Femur (tissue), 1 donor: ENCODE measurements at regions not wholly inside any gene's neighbourhood (a gene's known extent, or its start where the extent isn't known, plus 50 kb on each side); places are given as distances from the start of the nearest gene placed in this dataset.
A peak's percentile ranks its signal among the peaks of the same experiment; 100 is the strongest.
"Not testable (repeated sequence)": the region's sequence is repeated elsewhere in the genome, so short reads cannot be mapped to it uniquely, and the experiment has no call there.

Experiments used
- DNase-seq: peaks from one replicate; pipeline ENCODE4 v3.0.0-alpha.2; 2017

DNA sequence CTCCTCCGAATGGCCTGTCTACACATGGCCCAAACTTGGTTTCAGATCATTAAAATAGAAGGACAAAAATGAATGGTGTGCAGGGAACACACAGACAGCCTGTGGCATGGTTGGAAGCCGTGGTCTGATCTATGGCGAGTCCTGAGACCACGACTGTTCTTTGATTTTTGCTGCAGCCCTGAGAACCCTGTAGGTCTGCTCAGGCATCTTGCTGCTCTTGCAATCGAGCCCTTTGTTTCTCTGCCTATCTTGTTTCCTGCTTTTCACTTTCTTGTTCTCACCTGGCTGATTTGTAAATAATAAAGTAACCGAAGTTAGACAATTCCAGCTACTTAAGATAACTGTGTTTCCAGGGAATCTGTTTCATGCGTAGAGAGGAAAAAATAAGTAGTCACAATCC is 54.1 kb upstream of the NBPF9 start:
- DNase-seq, result not testable (repeated sequence)

DNA sequence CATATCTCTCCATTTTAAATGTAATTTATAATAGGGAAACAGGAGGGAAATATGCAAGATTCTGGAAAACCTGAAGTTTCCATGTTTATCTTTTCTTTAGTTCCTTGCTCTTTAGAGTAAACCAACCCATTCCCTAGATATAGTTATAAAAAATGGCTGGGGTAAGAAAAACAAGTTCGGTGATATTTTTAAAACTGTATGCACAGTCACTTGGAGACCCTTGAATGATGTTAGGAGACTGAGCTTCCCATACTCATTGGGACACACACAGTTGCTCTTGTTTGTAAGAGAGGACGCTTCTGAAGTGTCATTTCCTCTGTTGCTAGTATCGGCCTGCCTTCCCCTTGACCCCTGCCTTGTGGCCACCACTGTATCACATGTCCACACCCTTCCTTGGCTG is 55.0 kb upstream of the NBPF9 start:
- not testable (repeated sequence) for DNase-seq

DNA sequence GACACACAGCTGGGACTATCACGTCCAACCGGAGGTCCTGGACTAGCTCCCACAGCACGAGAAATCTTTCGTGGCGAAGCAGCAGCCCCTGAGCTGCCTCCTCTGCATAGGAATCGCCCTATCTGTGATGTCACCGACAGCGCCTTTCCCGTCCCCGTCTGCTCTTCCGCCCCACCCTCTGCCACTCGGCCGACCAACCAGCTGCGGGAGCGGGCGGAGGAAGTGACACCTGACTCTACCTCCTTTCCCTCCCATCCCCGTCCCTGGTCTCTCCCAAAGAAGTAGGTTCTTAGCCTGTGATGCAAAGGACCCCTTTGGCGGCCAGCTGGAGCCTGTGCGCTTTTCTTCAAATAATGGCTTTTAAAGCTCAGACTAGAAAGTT is 59.7 kb upstream of the NBPF9 start:
- DNase-seq, result not testable (repeated sequence)

DNA sequence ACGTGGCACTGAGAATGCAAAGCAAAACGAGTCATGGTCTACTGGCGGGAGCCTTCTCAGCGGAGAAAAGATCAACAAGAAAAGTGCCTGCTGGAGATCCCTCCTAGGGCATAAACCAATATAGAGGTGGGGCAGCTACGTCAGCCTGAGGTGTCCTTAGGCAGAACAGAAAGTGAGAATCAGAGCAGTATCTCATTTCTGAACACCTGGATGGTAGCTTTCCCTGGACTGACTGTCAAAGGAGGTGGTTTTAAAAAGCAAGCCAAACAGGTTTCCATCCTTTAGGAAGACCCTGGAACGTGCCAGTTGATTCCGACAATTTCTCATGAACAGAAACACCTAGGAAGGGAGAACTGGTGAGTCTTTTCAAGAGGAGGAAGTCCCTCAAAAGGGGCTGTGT is 71.4 kb upstream of the NBPF9 start:
- not testable (repeated sequence) for DNase-seq

DNA sequence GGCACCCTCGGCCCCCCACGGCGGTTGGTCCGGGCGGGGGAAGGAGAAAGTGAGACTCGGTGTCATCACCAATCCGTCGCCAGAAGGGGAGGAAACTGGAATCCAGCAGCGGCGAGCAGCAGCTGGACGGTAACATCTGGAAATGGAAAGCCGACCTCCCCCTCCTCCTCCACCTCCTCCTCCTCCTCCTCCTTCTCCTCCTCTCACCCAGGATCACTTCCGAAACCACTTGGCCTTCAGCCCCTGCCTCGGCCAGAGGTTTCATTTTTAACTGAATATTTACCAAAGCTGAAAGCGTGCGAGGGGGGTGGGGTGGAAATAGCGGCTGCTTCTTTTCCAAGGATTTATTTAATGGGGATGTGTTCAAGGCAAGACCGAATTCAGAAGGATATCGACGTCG is 72.5 kb upstream of the NBPF9 start:
- DNase-seq, result not testable (repeated sequence)

DNA sequence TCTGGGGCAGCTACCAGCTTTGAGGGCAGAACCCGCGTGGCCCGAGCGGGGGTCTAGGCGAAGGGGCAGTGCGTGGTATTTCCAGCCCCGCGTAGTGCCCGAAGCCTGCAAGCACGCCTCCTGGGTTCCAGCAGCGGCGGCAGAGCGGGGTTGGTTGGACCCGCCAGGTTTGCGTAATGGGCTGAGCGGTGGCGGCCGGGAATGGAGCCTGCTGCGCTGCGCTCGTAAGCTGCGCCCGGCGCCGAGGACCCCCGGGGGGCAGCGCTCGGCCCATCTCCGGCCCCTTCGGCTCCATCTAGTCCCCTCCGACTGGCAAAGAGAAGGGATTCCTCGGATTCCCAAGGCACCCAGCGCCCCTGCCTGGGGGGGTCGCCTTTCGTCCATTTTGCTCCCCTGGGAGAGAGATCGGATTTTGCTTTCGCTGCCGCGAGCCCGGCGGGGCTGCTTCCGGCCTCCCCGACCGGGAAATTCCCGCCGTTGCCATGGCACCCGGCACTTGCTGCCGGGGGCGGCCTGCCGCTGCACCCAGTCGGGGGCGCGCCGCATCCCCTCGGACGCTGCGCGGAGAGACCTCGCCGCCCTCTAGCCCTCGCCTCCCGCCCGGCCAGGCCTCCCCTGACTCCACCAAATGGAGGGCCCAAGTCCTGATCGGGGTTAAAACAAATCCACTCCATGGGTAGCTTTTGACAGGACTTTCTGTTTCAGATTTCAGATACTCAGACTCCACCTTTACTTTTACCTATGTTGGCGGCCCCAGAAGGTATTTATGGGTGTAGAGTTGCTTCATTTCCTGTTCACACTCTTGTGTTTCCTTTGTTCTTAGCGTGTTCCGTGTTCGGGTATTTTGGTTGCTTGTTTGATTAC is 73.3 kb upstream of the NBPF9 start:
- peak; percentile 53 for DNase-seq

DNA sequence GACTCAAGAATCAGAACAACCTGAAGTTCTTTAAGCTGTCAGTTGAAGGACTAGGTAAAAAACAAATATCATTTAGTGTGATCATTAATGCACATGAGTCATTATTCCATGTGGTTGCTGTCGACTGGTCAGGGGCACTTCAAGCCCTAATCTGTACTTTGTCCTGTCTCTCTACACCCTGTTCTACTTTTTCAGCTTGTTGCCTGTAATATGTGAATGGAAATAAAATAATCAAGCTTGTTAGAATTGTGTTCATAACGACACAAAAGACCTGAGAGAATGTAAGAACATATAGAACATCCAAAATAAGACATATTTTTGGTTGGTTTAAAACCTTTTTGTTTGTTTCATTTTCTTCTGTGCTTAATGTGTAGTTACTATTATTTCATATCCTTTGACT is 87.4 kb upstream of the NBPF9 start:
- DNase-seq, result not testable (repeated sequence)

DNA sequence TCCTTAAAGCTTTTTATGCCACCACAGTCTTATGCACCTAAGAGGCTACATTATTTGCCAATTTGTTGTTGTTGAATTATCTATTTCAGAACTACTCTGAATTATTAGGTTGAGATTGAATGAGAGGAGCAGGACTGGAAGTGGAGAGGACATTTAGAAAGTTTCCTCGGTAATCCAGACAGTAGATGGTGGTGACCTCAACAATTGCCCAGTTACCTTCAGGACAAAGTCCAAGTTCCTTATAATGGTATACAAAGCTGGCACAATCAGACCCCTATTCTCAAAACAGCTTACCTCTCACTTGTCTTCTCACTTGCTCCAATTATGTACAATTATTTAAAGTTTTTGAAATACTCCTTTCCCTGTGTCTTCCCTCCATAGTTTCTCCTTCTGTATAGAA is 93.3 kb upstream of the NBPF9 start:
- not testable (repeated sequence) for DNase-seq

DNA sequence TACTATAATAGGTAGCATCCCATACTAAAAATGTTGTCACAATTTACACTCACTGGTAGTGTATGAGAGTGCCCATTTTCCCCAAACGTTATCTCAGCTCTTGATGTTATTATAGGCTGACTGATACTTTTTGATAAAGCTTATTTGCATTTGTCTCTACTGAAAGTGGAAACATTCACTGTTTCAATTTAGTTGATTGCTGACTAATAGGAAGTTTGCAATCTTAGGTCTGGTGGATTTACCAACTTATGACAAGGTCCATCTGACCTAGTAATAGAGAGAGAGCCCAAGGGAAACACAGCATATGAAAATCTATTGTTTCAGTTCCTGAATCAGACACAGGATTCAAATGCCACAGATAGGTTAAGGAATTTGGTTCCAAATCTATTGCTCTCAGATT is 97.2 kb upstream of the NBPF9 start:
- not testable (repeated sequence) for DNase-seq

DNA sequence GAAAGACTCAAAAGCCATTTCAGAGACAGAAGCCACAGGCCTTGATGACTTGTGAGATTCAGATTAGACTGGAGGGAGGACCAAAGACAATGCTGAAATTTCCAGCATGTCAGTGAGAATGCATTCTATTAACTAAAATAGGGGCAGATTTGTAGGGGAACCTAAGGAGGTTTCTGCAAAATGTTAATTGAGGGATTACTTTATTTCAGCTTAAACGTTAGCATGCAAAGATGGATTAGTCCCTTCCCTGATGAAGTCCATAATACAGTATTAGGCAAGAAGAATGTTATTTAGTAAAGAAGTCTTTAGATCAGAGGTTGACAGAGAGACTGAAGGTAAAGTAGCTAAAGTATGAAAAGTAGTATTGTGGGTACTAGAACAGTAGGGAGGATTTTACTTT is 98.9 kb upstream of the NBPF9 start:
- not testable (repeated sequence) for DNase-seq

DNA sequence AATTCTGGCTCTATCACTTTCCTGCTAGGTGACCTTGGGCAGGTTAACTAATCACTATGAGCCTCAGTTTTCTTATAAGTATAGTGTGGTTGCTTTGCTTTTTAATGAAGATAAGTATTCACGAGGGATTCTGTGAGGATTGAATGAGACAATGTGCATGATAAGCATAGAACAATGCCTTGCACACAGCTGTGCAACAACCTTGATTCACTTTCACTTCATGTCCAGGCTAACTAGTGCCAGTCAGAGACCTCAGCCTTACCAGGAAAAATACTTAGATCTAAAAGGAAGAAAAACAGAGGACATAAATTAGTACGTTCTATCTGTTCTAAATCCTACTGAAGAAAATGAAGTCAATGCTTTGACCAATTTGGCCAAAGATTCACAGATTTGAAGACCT is 101.0 kb upstream of the NBPF9 start:
- not testable (repeated sequence) for DNase-seq

DNA sequence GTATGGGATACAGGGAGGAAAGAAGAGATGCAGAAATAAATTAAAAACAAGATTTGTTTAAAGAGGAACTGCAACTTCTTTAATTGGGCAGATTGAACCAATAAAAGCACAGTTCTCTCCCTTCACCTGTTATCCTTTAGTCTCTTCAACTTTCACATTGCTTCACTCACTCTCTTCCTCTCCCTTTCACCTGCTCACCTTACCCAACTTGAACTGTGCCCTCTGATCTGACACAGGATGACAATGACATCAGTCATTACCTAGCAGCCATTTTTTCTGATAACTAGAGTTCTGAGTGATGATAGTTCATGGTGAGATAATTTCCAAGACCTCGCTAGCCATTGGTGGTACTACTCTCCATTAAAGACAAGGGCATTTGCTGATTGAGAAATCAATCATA is 105.5 kb upstream of the NBPF9 start:
- DNase-seq, result not testable (repeated sequence)

DNA sequence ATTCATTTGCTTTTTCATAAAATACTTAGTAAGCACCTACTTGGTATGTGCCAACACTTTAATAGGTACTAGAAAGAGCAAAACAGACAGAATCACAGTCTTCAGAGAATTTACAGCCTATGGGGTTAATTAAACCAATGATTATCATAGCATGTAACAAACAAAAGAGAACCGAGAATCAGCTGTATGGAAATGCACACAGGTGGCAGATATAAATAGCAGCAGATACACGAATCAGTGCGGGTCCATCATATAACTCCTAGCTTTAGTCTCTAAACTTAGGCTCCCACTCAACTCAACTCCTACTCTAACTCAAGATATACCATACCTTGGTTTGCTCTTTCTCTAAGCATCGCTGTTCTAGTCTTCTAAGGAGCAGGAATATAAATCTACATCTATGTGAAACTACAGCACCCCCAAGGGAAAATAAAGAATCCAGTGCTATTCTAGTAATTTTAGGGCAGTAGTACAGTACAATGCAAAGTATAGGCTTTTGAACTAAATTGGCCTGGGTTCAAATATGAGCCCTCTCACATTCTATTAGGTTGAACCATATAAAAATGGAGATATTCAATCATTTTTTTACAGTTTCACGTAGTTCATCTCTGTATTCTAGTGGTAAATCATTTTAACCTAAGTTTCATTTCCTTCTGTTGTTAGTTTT is 108.5 kb upstream of the NBPF9 start:
- DNase-seq, result not testable (repeated sequence)

DNA sequence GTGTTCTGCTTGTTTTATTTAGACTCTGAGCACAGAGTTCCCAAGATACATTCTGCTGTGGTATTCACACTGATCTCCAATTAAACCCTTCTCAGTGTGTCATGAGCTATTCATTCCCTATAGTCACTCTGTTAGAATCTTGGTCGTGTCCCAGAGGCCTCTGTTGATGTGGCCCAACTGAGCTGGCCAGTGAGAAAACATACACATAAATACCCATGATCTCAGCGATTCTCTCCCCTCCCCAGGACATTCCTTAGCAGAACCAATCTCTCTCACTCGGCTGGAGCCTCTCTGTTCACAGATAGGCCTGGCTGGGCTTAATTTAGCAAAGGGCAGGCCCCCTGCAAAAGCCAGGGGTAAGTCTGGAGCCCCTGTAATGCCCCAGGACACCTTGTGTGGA is 109.6 kb upstream of the NBPF9 start:
- not testable (repeated sequence) for DNase-seq

DNA sequence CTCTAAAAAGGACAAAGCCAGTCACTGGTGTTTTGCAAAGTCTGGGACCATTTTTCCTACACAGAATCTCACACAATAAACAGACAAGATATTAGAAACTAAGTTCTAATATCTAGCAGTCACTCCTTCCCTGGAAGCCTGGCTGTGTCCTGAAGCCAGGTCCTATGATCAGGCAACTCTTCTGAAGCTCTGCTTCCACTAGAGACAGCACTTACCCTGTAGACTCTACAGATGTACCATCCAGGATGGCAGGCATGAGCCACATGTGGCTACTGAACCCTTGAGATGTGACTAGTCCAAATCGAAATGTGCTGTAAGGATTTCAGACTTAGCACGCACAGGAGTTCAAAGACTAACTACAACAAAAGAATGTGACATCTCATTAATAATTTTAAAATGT is 110.3 kb upstream of the NBPF9 start:
- not testable (repeated sequence) for DNase-seq

DNA sequence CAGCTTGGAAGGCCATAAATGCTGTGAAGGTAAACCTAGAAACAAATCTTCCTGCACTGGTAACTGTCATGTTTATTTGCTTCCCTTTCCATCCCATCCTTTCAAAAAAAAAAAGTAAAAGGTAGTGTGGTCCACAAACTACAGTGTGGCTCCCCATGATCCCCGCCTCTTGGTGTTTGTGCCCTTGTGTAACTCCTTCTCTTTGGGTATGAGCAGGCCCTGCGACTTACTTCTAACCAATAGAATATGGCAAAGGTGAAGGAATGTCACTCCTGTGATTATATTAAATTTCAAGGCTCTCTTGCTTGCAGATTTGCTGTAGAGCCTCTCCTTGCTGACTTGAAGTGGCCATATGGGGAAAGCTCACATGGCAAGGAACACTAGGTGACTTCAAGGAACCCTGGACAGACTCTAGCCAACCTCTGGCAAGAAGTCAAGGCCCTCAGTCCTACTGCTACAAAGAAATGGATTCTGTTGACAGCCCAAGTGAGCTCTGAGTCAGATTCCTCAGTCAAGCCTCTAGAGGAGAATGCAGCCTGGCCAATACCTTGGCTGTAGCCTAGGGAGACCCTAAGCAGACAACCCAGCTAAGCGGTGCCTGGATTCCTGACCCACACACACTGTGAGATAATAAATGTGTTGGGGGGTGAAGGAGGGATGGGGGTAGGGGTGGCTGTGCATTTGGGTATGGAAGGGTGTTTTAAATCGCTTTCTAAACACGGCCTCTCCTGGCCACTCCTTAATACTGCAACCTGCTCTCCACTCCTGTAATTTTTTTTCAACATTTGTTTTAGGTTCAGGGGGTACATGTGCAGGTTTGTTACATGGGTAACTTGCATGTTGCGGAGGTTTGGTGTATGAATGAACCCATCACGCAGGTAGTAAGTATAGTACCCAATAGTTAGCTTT is 115.0 kb upstream of the NBPF9 start:
- not testable (repeated sequence) for DNase-seq

DNA sequence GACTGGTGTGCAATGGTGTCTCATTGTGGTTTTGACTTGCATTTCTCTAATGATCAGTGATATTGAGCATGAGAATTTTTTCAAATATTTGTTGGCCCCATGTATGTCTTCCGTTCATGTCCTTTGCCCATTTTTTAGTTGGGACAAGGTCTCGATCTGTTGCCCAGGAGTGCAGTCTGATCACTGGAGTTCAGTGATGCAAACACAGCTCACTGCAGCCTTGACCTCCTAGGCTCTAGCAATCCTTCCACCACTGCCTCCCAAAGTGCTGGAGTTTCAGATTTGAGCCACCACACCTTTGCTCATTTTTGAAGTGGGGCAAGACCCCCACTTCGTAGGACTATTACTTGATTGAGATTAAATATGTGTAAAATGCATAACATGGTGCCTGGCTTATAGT is 116.2 kb upstream of the NBPF9 start:
- DNase-seq, result not testable (repeated sequence)

DNA sequence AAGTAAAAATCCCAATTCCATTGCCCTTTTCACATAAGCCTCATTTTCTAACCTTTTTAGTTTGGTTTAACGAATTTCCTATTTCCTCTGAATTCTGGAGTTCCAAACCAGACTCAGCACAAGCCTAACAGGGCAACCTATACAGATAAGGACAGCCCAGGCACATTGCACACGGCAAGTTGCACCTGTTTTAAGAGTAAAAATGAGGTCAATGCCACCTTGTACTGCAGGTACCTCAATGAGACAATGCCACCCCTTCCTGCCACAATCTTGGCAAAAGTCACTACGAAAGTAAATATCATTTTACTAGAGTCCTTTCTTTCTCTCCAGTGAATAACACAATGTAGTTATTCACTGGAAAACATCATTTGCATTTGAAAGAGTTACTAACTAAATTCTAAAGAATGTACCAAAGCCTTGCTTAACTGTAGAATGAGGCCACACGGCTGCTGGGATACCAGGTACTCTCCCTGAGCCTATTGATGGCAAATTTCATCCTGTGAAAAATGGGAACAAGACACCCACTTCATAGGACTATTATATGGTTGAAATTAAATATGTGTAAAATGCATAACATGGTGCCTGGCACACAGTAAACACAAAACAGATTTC is 117.2 kb upstream of the NBPF9 start:
- DNase-seq, result not testable (repeated sequence)

DNA sequence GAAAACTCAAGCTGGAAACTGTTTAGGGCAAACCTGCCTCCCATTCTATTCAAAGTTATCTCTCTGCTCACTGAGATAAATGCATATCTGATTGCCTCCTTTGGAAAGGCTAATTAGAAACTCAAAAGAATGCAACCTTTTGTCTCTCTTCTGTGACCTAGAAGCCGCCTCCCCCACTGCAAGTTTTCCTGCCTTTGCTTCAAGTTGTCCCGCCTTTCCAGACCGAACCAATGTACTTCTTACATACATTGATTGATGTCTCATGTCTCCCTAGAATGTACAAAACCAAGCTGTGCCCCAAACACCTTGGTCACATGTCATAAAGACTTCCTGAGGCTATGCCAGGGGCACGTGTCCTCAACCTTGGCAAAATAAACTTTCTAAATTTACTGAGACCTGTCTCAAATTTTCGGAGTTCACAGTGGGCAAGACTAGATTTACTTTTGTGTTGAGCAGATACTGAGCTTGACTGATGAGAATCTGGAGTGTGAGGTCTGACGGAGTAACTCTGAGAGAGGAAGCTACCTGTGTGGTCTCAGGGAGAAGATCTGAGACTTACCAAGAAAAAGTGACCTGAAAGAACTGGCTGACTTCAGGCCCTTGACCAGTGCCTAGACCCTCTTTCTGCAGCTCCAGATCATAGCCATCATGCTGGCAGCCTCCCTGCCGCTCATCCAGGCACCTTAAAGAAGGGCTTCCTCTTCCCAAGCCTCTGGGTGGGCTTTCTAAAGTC is 124.7 kb upstream of the NBPF9 start:
- not testable (repeated sequence) for DNase-seq

DNA sequence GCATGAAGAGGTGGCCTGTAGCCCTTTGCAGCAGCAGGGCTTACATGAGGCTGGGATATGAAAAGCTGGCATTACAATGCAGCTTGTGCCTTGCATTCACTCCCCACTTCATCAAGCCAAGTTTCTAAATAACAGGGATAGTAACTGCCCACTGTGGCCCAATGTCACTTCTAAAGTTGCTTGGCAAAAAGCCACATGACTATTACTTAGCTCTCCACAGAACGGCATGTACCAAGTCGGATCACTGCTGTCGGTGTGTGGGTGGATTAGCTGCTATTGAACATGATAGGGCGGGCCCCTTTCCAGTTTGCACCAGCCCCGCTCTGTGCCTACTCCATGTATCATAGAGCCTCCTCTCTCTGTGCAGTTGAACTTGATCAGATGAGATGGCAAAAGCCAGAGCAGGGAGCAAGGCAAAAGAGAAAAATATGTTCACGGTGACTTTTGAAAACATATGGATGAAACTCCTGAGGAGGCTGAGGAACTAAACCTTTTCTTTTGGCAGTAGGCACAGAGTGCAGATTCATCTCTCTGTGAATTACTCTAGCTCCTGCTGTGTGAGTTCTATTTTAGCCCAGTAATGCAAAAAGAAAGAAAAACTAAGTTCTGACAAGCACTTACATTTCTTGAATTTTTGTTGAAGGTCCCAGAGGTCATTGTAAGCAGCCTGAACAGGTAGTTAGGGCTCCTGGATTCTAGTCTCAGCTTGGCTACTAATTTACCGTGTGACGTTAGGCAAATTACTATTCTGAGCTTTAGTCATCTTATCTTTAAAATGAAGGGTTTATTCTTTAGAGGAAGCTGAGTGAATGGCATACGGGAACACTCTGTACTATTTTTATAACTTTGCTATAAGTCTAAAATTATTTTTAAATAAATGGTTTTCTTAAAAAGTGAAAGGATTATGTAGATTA is 125.6 kb upstream of the NBPF9 start:
- DNase-seq, result not testable (repeated sequence)

DNA sequence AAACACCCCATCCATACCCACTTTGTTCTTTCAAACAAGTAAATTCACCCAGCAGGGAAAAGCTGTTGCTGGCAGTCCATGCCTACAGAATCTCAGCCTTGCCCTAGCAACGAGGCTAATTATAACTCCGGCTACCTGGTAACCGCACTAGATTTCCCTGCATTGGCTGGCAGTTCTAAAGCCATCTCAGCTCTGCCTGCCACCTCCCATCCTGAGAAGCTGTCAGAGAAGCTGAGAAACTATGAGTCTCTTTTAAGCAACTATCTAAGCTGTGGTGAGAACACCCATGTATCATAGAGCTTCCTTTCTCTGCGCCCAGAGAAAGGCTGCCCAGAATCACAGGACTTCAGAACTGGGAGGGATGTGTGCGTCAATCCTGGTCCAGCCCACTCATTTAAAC is 126.5 kb upstream of the NBPF9 start:
- DNase-seq, result not testable (repeated sequence)
